ENCODE measurements at regions not wholly inside any gene's neighbourhood (a gene's known extent, or its start where the extent isn't known, plus 50 kb on each side); places are given as distances from the start of the nearest gene placed in this dataset.

- no peak for DNase-seq
Observed at GRCh38 chr4:22216278-22216677, 267.7 kb upstream of the KCNIP4 start.

- DNase-seq, result no peak
Observed at GRCh38 chr4:22215084-22215483, 266.5 kb upstream of the KCNIP4 start.

GRCh38 chr4:22203711-22204011 is 255.1 kb upstream of the KCNIP4 start:
- DNase-seq, result no peak

- DNase-seq, result no peak
Observed at GRCh38 chr4:22202975-22203710, 254.6 kb upstream of the KCNIP4 start.

- no peak for DNase-seq
Observed at GRCh38 chr4:22202246-22202974, 253.8 kb upstream of the KCNIP4 start.

GRCh38 chr4:22201256-22201655 is 252.7 kb upstream of the KCNIP4 start:
- no peak for DNase-seq

- DNase-seq, result no peak
Observed at GRCh38 chr4:22196551-22196950, 248.0 kb upstream of the KCNIP4 start.

GRCh38 chr4:22192084-22192511 is 243.5 kb upstream of the KCNIP4 start:
- DNase-seq, result no peak

GRCh38 chr4:22191565-22191964 is 243.0 kb upstream of the KCNIP4 start:
- DNase-seq, result no peak

- DNase-seq, result no peak
Observed at GRCh38 chr4:22190855-22191254, 242.3 kb upstream of the KCNIP4 start.

- no peak for DNase-seq
Observed at GRCh38 chr4:22187203-22187820, 238.7 kb upstream of the KCNIP4 start.

GRCh38 chr4:22181736-22182135 is 233.2 kb upstream of the KCNIP4 start:
- DNase-seq, result no peak

GRCh38 chr4:22179124-22179874 is 230.7 kb upstream of the KCNIP4 start:
- DNase-seq, result no peak

GRCh38 chr4:22174640-22175039 is 226.1 kb upstream of the KCNIP4 start:
- no peak for DNase-seq

- no peak for DNase-seq
Observed at GRCh38 chr4:22170353-22170752, 221.8 kb upstream of the KCNIP4 start.

GRCh38 chr4:22167201-22167600 is 218.6 kb upstream of the KCNIP4 start:
- DNase-seq, result no peak

- DNase-seq, result no peak
Observed at GRCh38 chr4:22162454-22162853, 213.9 kb upstream of the KCNIP4 start.

- DNase-seq, result no peak
Observed at GRCh38 chr4:22130741-22131140, 182.2 kb upstream of the KCNIP4 start.

- DNase-seq, result peak; percentile 4
Observed at GRCh38 chr4:22129454-22130029, 181.0 kb upstream of the KCNIP4 start.

- no peak for DNase-seq
Observed at GRCh38 chr4:22122062-22122461, 173.5 kb upstream of the KCNIP4 start.

- no peak for DNase-seq
Observed at GRCh38 chr4:22115262-22115661, 166.7 kb upstream of the KCNIP4 start.

- no peak for DNase-seq
Observed at GRCh38 chr4:22103768-22104167, 155.2 kb upstream of the KCNIP4 start.

GRCh38 chr4:22099896-22100295 is 151.3 kb upstream of the KCNIP4 start:
- DNase-seq, result no peak

Data from inflammatory macrophage treated with lipopolysaccharide for 4 hours (primary cell).